ENCODE measurements at regions not wholly inside any gene's neighbourhood (a gene's known extent, or its start where the extent isn't known, plus 50 kb on each side); places are given as distances from the start of the nearest gene placed in this dataset.

GRCh38 chr20:39627765-39628164 is 665.6 kb downstream of the DHX35 start:
- Histone ChIP-seq H3K36me3 (ENCODE audit: insufficient read depth, low read length) (no peaks in the 10 kb centered on the region), H3K4me2 (ENCODE audit: insufficient read depth, low read length) (no peak overlapping the region), H3K9me3 (ENCODE audit: low read depth, low read length) (no peaks in the 10 kb centered on the region), H3K79me2 (ENCODE audit: insufficient read depth, low read length) (no peaks in the 10 kb centered on the region), H3K4me1 (ENCODE audit: insufficient read depth, low read length) (no peaks in the 10 kb centered on the region), H3K27ac (ENCODE audit: low read depth, low read length) (no peak overlapping the region), H2AFZ (ENCODE audit: low read length) (no peak overlapping the region), H4K20me1 (ENCODE audit: insufficient read depth, low read length) (no peaks in the 10 kb centered on the region), H3K27me3 (ENCODE audit: insufficient read depth, low read length) (no peaks in the 10 kb centered on the region), H3K4me3 (ENCODE audit: insufficient read depth, low read length) (no peak overlapping the region)
- TF ChIP-seq, protein P1, sequence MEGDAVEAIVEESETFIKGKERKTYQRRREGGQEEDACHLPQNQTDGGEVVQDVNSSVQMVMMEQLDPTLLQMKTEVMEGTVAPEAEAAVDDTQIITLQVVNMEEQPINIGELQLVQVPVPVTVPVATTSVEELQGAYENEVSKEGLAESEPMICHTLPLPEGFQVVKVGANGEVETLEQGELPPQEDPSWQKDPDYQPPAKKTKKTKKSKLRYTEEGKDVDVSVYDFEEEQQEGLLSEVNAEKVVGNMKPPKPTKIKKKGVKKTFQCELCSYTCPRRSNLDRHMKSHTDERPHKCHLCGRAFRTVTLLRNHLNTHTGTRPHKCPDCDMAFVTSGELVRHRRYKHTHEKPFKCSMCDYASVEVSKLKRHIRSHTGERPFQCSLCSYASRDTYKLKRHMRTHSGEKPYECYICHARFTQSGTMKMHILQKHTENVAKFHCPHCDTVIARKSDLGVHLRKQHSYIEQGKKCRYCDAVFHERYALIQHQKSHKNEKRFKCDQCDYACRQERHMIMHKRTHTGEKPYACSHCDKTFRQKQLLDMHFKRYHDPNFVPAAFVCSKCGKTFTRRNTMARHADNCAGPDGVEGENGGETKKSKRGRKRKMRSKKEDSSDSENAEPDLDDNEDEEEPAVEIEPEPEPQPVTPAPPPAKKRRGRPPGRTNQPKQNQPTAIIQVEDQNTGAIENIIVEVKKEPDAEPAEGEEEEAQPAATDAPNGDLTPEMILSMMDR (IDR thresholded peaks at IDR 0.05; ENCODE audit: extremely low read depth, low read depth, low read length), result no peak
- no peak for DNase-seq (ENCODE audit: insufficient read length, low spot score, missing footprints)

DNA sequence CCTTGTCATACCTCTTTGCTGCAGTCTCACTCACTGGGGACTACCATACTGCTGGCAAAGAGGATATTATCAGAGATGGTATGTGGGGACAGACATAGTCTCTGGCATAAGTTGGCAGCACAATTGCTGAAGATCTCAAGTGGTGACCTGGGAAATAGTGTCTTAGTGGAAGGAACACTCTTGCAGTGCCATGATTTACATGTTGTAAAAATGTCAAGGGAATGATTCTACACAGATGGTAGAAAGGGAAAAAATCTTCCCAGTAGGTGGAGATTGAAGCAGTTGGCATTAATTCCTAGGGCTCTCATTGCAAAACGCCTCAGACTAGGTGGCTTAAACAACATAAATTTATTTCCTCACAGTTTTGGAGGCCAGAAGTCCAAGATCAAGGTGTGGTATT is 662.2 kb downstream of the DHX35 start:
- TF ChIP-seq, protein P1 (IDR thresholded peaks at IDR 0.05; ENCODE audit: extremely low read depth, low read depth, low read length), result no peak
- DNase-seq (ENCODE audit: insufficient read length, low spot score, missing footprints), result no peak
- Histone ChIP-seq H3K4me2 (ENCODE audit: insufficient read depth, low read length) (no peak overlapping the region), H3K27me3 (ENCODE audit: insufficient read depth, low read length) (no peaks in the 10 kb centered on the region), H4K20me1 (ENCODE audit: insufficient read depth, low read length) (no peaks in the 10 kb centered on the region), H3K79me2 (ENCODE audit: insufficient read depth, low read length) (no peaks in the 10 kb centered on the region), H2AFZ (ENCODE audit: low read length) (no peak overlapping the region), H3K4me3 (ENCODE audit: insufficient read depth, low read length) (no peak overlapping the region), H3K36me3 (ENCODE audit: insufficient read depth, low read length) (no peaks in the 10 kb centered on the region), H3K9me3 (ENCODE audit: low read depth, low read length) (no peaks in the 10 kb centered on the region), H3K4me1 (ENCODE audit: insufficient read depth, low read length) (no peaks in the 10 kb centered on the region), H3K27ac (ENCODE audit: low read depth, low read length) (no peak overlapping the region)

- no peak overlapping the region for H3K27ac ChIP-seq (ENCODE audit: low read depth, low read length)
- no peaks in the 10 kb centered on the region for H4K20me1 ChIP-seq (ENCODE audit: insufficient read depth, low read length)
- H3K36me3 ChIP-seq (ENCODE audit: insufficient read depth, low read length), result no peaks in the 10 kb centered on the region
- H3K4me3 ChIP-seq (ENCODE audit: insufficient read depth, low read length), result no peak overlapping the region
- no peaks in the 10 kb centered on the region for H3K9me3 ChIP-seq (ENCODE audit: low read depth, low read length)
- no peaks in the 10 kb centered on the region for H3K79me2 ChIP-seq (ENCODE audit: insufficient read depth, low read length)
- DNase-seq (ENCODE audit: insufficient read length, low spot score, missing footprints), result no peak
- no peaks in the 10 kb centered on the region for H3K4me1 ChIP-seq (ENCODE audit: insufficient read depth, low read length)
- no peaks in the 10 kb centered on the region for H3K27me3 ChIP-seq (ENCODE audit: insufficient read depth, low read length)
- TF ChIP-seq, protein P1 (IDR thresholded peaks at IDR 0.05; ENCODE audit: extremely low read depth, low read depth, low read length), result no peak
- no peak overlapping the region for H2AFZ ChIP-seq (ENCODE audit: low read length)
- H3K4me2 ChIP-seq (ENCODE audit: insufficient read depth, low read length), result no peak overlapping the region
Observed at GRCh38 chr20:39623584-39624234, 661.6 kb downstream of the DHX35 start.

DNA sequence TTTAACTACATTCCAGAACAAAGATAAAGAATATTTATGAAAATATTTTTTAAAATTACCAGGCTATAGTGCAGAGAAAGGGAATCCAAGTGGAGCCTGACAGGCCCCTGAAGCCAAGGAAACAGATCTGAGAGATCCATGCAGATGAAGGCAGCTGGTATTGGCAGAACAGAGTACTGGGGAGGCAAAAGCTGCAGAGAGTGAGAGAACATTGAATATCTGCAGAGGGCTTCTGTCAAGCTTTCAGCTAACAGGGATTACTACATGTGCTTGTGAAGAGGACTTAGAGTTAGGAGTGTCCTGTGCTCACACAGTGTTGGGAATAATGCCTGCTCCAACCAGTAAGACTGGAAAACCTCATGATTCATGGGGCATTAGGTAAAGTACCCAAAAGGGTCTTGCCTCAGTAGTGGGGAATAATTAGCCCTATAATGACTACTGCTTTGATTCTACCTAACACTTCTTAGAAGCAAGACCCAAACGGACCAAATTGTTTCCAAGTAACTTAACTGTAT is 657.2 kb downstream of the DHX35 start:
- H3K4me1 ChIP-seq (ENCODE audit: insufficient read depth, low read length), result no peaks in the 10 kb centered on the region
- H3K27ac ChIP-seq (ENCODE audit: low read depth, low read length), result no peak overlapping the region
- no peaks in the 10 kb centered on the region for H3K36me3 ChIP-seq (ENCODE audit: insufficient read depth, low read length)
- TF ChIP-seq, protein P1 (IDR thresholded peaks at IDR 0.05; ENCODE audit: extremely low read depth, low read depth, low read length), result no peak
- H3K27me3 ChIP-seq (ENCODE audit: insufficient read depth, low read length), result no peaks in the 10 kb centered on the region
- no peaks in the 10 kb centered on the region for H3K9me3 ChIP-seq (ENCODE audit: low read depth, low read length)
- no peak for DNase-seq (ENCODE audit: insufficient read length, low spot score, missing footprints)
- no peak overlapping the region for H3K4me3 ChIP-seq (ENCODE audit: insufficient read depth, low read length)
- no peak overlapping the region for H3K4me2 ChIP-seq (ENCODE audit: insufficient read depth, low read length)
- H3K79me2 ChIP-seq (ENCODE audit: insufficient read depth, low read length), result no peaks in the 10 kb centered on the region
- H2AFZ ChIP-seq (ENCODE audit: low read length), result no peak overlapping the region
- no peaks in the 10 kb centered on the region for H4K20me1 ChIP-seq (ENCODE audit: insufficient read depth, low read length)
